Testis (tissue), 2 donors: ENCODE measurements at regions not wholly inside any gene's neighbourhood (a gene's known extent, or its start where the extent isn't known, plus 50 kb on each side); places are given as distances from the start of the nearest gene placed in this dataset.

Experiments
- DNase-seq: peaks from one replicate; pipeline ENCODE4 v3.0.0-alpha.2; 2019
- H3K27ac ChIP-seq, 2 donors: fragments of 200-600 bp; sonication (generic); one replicate each; pipeline ENCODE4 v1.5.1; 2019
- H3K27me3 ChIP-seq: fragments of 200-600 bp; sonication (generic); one replicate; pipeline ENCODE4 v1.5.1; 2019
- H3K36me3 ChIP-seq: fragments of 200-600 bp; sonication (generic); one replicate; pipeline ENCODE4 v1.5.1; 2017; ENCODE audit warnings: low read depth; ENCODE audit errors: missing control alignments
- H3K4me1 ChIP-seq: fragments of 200-600 bp; sonication (generic); one replicate; pipeline ENCODE4 v1.5.1; 2019
- H3K4me3 ChIP-seq, 2 donors: fragments of 200-600 bp; sonication (generic); one replicate each; pipeline ENCODE4 v1.5.1; 2017 to 2019
- H3K9me3 ChIP-seq: fragments of 200-600 bp; sonication (generic); one replicate; pipeline ENCODE4 v1.5.1; 2017
- POLR2A ChIP-seq: fragments of 450-650 bp; IDR thresholded peaks from one replicate; pipeline ENCODE4 v1.6.1; 2017; ENCODE audit warnings: antibody characterized with exemption, mild to moderate bottlenecking, moderate library complexity
- WGBS, 2 donors: methylation state at CpG; one replicate each; pipeline ENCODE4 v1.1.5; 2018; 5-methylcytosine and 5-hydroxymethylcytosine counted together
- intact Hi-C: fragments of 100-400 bp; cut with DNase I; formaldehyde crosslinking; loops from one replicate; pipeline ENCODE4 v1.15.1; 2023; ENCODE audit warnings: low total_unique reads
- TF ChIP-seq, protein P1 (sequence below), 3 experiments: fragments of 450-650 bp in 2 of 3; fragments of 200-600 bp in 1 of 3; sonication (generic) in 1 of 3; IDR thresholded peaks; one replicate each; pipeline ENCODE4 v1.5.1; 2016 to 2019; ENCODE audit warnings: antibody characterized with exemption in 3 of 3, mild to moderate bottlenecking in 2 of 3, moderate library complexity in 1 of 3

DNA sequence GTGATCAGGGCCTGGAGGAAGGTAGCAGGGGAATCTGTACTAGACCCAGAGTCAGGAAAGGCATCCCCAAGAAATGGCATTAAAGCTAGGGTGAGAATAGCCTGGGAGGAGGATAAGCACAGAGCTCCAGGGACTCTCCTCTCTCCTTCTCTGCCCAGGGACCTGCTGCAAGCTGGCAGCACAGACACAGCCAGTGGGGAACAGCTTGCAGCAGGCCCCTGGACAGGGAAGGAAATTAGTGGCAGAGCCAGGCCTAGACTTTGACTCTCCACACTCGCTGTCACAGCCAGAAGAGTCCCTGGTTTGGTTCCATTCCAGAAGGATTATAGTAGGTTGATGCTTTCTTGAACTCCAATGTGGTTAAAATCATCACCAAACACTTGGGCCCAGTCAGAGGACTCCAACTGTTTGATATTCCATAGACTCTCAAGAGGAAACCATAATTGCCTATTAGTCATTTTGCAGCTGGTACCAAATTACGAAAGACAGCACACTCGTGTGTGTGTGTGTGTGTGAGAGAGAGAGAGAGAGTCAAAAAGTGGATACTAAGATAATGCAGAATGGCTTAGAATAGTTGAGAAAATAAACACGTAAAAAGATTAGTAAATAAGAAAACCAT lies 95.5 kb upstream of the ATP8B1 start:
- Histone ChIP-seq H3K27me3 (no peaks in the 10 kb centered on the region), H3K9me3 (no peaks in the 10 kb centered on the region), H3K4me1 (no peaks in the 10 kb centered on the region), H3K4me3 (no peak overlapping the region), H3K27ac (no peak overlapping the region), H3K36me3 (no peaks in the 10 kb centered on the region)
- DNase-seq = no peak
- WGBS, 2 donors = 72 to 78% methylated on average over 4 of the region's 4 CpGs
- TF ChIP-seq, protein P1, sequence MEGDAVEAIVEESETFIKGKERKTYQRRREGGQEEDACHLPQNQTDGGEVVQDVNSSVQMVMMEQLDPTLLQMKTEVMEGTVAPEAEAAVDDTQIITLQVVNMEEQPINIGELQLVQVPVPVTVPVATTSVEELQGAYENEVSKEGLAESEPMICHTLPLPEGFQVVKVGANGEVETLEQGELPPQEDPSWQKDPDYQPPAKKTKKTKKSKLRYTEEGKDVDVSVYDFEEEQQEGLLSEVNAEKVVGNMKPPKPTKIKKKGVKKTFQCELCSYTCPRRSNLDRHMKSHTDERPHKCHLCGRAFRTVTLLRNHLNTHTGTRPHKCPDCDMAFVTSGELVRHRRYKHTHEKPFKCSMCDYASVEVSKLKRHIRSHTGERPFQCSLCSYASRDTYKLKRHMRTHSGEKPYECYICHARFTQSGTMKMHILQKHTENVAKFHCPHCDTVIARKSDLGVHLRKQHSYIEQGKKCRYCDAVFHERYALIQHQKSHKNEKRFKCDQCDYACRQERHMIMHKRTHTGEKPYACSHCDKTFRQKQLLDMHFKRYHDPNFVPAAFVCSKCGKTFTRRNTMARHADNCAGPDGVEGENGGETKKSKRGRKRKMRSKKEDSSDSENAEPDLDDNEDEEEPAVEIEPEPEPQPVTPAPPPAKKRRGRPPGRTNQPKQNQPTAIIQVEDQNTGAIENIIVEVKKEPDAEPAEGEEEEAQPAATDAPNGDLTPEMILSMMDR (IDR thresholded peaks at IDR 0.05) = no peak
- TF ChIP-seq POLR2A = no peak
- intact Hi-C loops = no loop called here

DNA sequence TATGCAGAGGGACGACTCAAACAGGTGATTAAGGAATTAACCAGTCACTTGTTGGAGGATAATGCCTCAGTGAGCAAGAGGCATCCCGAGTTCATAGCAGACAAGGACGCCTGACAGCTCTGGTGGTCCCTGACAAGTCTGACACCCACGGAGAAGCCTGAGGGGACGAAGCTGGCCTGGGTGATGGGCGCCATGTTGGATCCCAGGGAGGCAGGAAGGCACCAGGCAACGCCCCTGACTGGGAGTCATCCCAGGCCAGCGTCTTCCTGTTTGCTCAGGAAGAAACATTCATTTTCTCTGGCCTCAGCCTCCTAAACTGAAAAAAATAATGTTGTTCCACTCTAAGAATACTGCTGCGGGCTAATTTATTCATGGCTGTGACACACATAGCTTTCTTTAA lies 92.1 kb upstream of the ATP8B1 start:
- no peak for TF ChIP-seq POLR2A
- TF ChIP-seq, protein P1 (IDR thresholded peaks at IDR 0.05) = no peak
- no peaks in the 10 kb centered on the region for H3K27me3 ChIP-seq
- intact Hi-C loops = no loop called here
- no peaks in the 10 kb centered on the region for H3K4me1 ChIP-seq
- no peak overlapping the region for H3K4me3 ChIP-seq
- no peaks in the 10 kb centered on the region for H3K36me3 ChIP-seq
- no peaks in the 10 kb centered on the region for H3K9me3 ChIP-seq
- DNase-seq = no peak
- no peak overlapping the region for H3K27ac ChIP-seq
- WGBS, 2 donors = 90 to 92% methylated on average over 6 to 9 of the region's 9 CpGs

DNA sequence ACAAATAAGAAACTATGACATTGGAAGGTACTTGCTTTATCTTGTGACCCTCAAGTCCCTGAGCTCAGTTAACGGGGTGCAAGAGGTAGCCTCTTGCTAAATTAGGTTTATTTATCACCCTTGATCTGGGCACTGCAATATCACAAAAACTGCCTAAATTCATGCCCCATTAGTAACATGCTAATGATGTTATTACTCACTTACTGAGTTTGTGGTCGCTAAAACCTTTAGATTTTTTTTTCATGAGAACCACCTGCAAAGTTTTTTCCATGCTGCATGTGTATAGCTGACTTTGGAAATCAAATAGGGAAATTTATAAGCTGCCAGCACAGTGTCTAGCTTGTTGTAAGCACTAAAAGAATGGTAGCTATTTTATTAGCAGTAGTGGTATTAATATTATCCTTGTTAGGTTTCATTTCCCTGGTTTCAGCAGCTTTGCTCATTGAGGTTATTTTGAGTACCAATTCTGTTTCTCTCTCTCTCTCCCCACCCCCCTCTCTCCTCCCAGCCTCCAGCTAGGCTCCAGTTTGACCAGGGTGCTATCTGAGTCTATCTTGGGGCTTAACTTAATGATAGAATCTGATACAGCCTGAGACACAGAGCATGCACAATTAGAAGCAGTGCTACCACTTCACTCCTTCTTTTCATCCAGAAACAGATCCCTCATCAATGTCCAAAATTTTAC lies 88.7 kb upstream of the ATP8B1 start:
- Histone ChIP-seq H3K9me3 (no peaks in the 10 kb centered on the region), H3K27ac (no peak overlapping the region), H3K27me3 (no peaks in the 10 kb centered on the region), H3K36me3 (no peaks in the 10 kb centered on the region), H3K4me1 (no peaks in the 10 kb centered on the region), H3K4me3 (no peak overlapping the region)
- WGBS, 2 donors = 84 to 89% methylated on average over 2 of the region's 2 CpGs
- TF ChIP-seq POLR2A = no peak
- TF ChIP-seq, protein P1 (IDR thresholded peaks at IDR 0.05) = no peak
- intact Hi-C loops = no loop called here
- no peak for DNase-seq

DNA sequence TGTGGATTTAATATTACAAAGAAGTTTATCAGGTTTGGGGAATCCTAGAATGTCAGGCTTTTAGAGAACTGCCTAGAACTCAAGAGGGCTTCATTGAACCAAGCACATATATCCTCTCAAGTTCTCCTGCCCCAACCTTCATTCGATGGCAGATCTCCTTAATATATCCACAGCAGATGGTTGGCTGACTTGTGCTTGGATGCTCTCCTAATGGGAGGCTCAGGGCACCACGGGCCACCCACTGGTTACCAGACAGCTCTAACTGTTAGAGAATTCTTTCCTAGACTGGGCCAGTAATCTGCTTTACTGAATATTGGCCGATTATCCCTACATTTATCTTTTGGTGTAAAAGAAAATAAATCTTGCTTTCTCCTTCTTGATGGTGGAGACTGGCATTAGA lies 87.2 kb upstream of the ATP8B1 start:
- H3K4me3 ChIP-seq = no peak overlapping the region
- no peak for DNase-seq
- H3K27me3 ChIP-seq = no peaks in the 10 kb centered on the region
- no peak for TF ChIP-seq POLR2A
- 90 to 97% methylated on average over 3 of the region's 3 CpGs for WGBS, 2 donors
- H3K27ac ChIP-seq = no peak overlapping the region
- no peaks in the 10 kb centered on the region for H3K9me3 ChIP-seq
- intact Hi-C loops = no loop called here
- no peaks in the 10 kb centered on the region for H3K36me3 ChIP-seq
- no peaks in the 10 kb centered on the region for H3K4me1 ChIP-seq

DNA sequence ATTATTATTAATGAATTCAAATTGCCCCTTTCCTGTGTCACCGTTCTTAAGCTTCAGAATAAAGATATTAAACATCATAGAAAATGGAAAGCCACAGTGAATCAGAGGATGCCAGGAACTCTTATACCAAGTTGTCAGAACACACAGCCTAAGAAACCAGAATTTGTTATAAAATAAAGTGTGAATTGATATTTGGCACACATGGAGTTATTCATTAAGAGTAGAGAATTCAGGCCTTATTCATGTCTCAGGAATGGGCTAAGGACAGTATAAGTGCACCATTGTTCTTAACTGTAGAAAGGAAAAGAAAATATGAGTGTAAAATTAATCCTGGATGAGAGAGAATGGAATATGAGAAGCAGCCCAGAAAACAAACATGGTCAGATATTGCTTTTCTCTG lies 86.7 kb upstream of the ATP8B1 start:
- Histone ChIP-seq H3K4me3 (no peak overlapping the region), H3K4me1 (no peaks in the 10 kb centered on the region), H3K36me3 (no peaks in the 10 kb centered on the region), H3K27ac (no peak overlapping the region), H3K27me3 (no peaks in the 10 kb centered on the region), H3K9me3 (no peaks in the 10 kb centered on the region)
- TF ChIP-seq, protein P1 (IDR thresholded peaks at IDR 0.05) = no peak
- TF ChIP-seq POLR2A = no peak
- 87 to 98% methylated on average over 1 of the region's 1 CpG for WGBS, 2 donors
- DNase-seq = no peak
- intact Hi-C loops = loop anchor here (10.0 kb wide), 1 partner anchor 235 kb away; no protein-coding TSS in a partner anchor
